ENCODE measurements at regions not wholly inside any gene's neighbourhood (a gene's known extent, or its start where the extent isn't known, plus 50 kb on each side); places are given as distances from the start of the nearest gene placed in this dataset.

DNA sequence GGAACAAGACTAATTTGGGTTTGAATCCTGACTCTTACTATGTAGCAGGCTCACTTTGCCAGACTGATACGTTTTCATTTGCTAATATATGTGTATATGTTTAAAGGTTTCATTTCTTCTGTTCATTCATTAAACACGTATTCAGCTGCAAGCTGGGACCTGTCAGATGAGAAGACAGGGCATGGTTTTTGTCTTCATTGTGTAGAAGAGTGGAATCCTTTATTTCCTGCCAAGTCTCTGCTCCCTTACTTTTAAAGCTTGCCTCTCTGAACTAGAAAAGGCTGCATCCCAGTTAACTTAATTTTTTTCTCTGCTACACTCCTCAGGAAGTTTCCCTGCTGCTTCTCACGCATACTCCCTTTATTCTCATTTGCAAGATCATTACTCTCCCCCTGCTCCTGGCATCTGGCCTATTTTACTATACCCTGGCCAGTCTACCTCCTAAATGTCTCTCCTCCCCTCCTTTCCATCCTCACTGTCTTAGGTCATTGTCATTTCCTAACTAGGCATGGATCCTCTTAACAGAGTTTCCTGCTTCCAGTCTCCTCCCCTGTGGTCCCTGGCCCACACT, 141.0 kb upstream of the TMTC4 start:
- H3K27me3 Mint-ChIP-seq (ENCODE audit: insufficient read depth, unreplicated experiment), result no peaks in the 10 kb centered on the region
- no peak overlapping the region for H3K27ac Mint-ChIP-seq (ENCODE audit: low read depth, unreplicated experiment)
- BruUV-seq (replicated peaks), result no TSS peak
- DNase-seq (ENCODE audit: unreplicated experiment), result no peak
- H3K36me3 Mint-ChIP-seq (ENCODE audit: insufficient read depth, unreplicated experiment), result no peaks in the 10 kb centered on the region
- intact Hi-C loops (cut with micrococcal nuclease), result no loop called here
- no peaks in the 10 kb centered on the region for H3K4me1 Mint-ChIP-seq (ENCODE audit: insufficient read depth, unreplicated experiment)
- no peaks in the 10 kb centered on the region for H3K9me3 Mint-ChIP-seq (ENCODE audit: unreplicated experiment)
- no peak for TF ChIP-seq CTCF (IDR thresholded peaks at IDR 0.05; ENCODE audit: unreplicated experiment)
- POLR2A ChIA-PET, result interaction anchor here (0.6 kb wide), 1 partner anchor 1919 kb away, joined by 3 read pairs; no protein-coding TSS in a partner anchor
- no peak overlapping the region for H3K4me3 Mint-ChIP-seq (ENCODE audit: unreplicated experiment)
- CTCF ChIA-PET, result interaction anchor here (0.8 kb wide), 1 partner anchor 97 kb away, joined by 3 read pairs; no protein-coding TSS in a partner anchor

DNA sequence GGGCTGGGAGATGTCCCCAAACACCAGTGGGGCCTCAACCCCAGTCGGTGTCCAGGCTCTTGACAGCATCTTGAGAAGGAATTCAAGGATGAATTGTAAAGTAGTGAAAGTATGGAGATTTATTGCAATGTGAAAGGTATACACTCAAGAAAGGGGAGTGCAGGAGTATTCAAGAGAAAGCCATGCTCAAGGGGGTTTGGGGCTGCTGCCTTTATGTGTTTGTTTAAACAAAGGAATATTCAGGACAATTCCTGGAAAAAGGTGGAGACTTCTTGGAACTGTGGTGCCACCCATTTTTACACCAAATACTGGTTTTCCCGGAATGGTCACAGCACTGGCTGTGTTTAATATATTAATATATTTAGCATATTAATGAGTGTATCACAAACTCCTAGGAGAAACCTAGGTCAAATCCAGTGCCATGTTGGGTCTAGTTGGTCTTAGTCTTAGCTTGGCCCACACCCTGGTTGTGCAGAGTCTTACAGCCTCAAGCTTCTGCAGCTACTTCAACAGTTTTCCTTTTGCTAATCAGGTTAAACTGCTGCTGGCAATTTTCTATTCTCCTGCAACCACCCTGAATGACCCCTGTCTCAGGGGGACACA, 138.5 kb upstream of the TMTC4 start:
- POLR2A ChIA-PET, result no interaction called here
- no peak overlapping the region for H3K4me3 Mint-ChIP-seq (ENCODE audit: unreplicated experiment)
- H3K4me1 Mint-ChIP-seq (ENCODE audit: insufficient read depth, unreplicated experiment), result no peaks in the 10 kb centered on the region
- no peak overlapping the region for H3K27ac Mint-ChIP-seq (ENCODE audit: low read depth, unreplicated experiment)
- intact Hi-C loops (cut with micrococcal nuclease), result no loop called here
- H3K9me3 Mint-ChIP-seq (ENCODE audit: unreplicated experiment), result no peaks in the 10 kb centered on the region
- H3K27me3 Mint-ChIP-seq (ENCODE audit: insufficient read depth, unreplicated experiment), result peaks cover 20% of the 10 kb centered on the region
- H3K36me3 Mint-ChIP-seq (ENCODE audit: insufficient read depth, unreplicated experiment), result no peaks in the 10 kb centered on the region
- DNase-seq (ENCODE audit: unreplicated experiment), result no peak
- no peak for TF ChIP-seq CTCF (IDR thresholded peaks at IDR 0.05; ENCODE audit: unreplicated experiment)
- BruUV-seq (replicated peaks), result no TSS peak
- CTCF ChIA-PET, result interaction anchor here (0.7 to 1.8 kb wide), 2 partner anchors 12 to 315 kb away, joined by 3 to 6 read pairs; no protein-coding TSS in a partner anchor

DNA sequence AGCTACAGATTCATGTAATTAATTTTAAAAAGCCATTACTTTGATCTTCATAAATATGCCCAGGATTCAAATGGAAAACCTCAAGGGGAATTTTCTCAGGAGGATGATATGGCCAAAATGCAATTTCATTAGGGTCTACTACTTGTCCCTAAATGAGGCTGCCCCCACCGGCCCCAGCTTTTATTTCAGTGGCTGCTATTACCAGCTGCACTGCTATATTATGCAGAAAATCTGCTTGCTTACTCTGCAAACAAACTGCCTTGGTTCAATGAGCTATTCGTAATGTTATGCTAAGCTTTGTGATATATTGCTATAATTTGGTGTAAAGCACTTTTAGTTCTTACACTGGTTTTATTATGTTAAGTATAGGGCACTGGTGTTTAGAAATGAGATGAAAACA, 137.3 kb upstream of the TMTC4 start:
- no peaks in the 10 kb centered on the region for H3K4me1 Mint-ChIP-seq (ENCODE audit: insufficient read depth, unreplicated experiment)
- no TSS peak for BruUV-seq (replicated peaks)

More for the DNA sequence above, 137.3 kb upstream of the TMTC4 start:
- H3K36me3 Mint-ChIP-seq (ENCODE audit: insufficient read depth, unreplicated experiment), result no peaks in the 10 kb centered on the region
- ChIA-PET POLR2A (no interaction called here), CTCF (interaction anchor here (1.8 kb wide), 1 partner anchor 316 kb away, joined by 6 read pairs; no protein-coding TSS in a partner anchor)
- intact Hi-C loops (cut with micrococcal nuclease), result no loop called here
- TF ChIP-seq CTCF (IDR thresholded peaks at IDR 0.05; ENCODE audit: unreplicated experiment), result no peak
- peaks cover 32% of the 10 kb centered on the region for H3K27me3 Mint-ChIP-seq (ENCODE audit: insufficient read depth, unreplicated experiment)
- H3K9me3 Mint-ChIP-seq (ENCODE audit: unreplicated experiment), result no peaks in the 10 kb centered on the region
- H3K27ac Mint-ChIP-seq (ENCODE audit: low read depth, unreplicated experiment), result no peak overlapping the region
- DNase-seq (ENCODE audit: unreplicated experiment), result no peak
- no peak overlapping the region for H3K4me3 Mint-ChIP-seq (ENCODE audit: unreplicated experiment)
